OCI-LY7 (cell line): ENCODE measurements at regions not wholly inside any gene's neighbourhood (a gene's known extent, or its start where the extent isn't known, plus 50 kb on each side); places are given as distances from the start of the nearest gene placed in this dataset.

Experiments used
- BruUV-seq: library from RNA; stranded (reverse); fragments of 400-500 nt; replicated peaks from 2 replicates; lab custom pipeline; 2021; lab: Mats Ljungman, UMichigan
- CTCF ChIA-PET: fragments of 300-600 bp; sonication (Branson Sonifier 250); formaldehyde crosslinking; loops from one replicate; lab custom pipeline; 2022; ENCODE audit warnings: antibody characterized with exemption; ENCODE audit not compliant: unreplicated experiment; lab: Charles Lee
- POLR2A ChIA-PET: fragments of 300-600 bp; sonication (Branson Sonifier 250); formaldehyde crosslinking; loops from one replicate; lab custom pipeline; 2022; ENCODE audit warnings: antibody characterized with exemption; lab: Charles Lee
- DNase-seq: peaks from one replicate; pipeline ENCODE4 v3.0.0-alpha.2; 2015; ENCODE audit warnings: low spot score
- H2AFZ ChIP-seq: fragments of 200-600 bp; sonication (generic), shearing (Covaris generic); 2 replicates; pipeline ENCODE4 v1.6.1; 2014; ENCODE audit warnings: mild to moderate bottlenecking, antibody characterized with exemption, low read length, moderate library complexity
- H3K27ac ChIP-seq: fragments of 200-600 bp; sonication (generic); 2 replicates; pipeline ENCODE4 v1.5.1; 2014; ENCODE audit warnings: mixed run types, low read depth, mild to moderate bottlenecking, moderate library complexity, low read length, inconsistent platforms; ENCODE audit not compliant: poor library complexity, severe bottlenecking
- H3K36me3 ChIP-seq: fragments of 200-600 bp; sonication (generic); 2 replicates; pipeline ENCODE4 v1.6.1; 2014; ENCODE audit warnings: mild to moderate bottlenecking, antibody characterized with exemption, low read length, moderate library complexity, mixed read lengths; ENCODE audit not compliant: insufficient read depth
- H3K4me1 ChIP-seq: fragments of 200-600 bp; sonication (generic); 2 replicates; pipeline ENCODE4 v1.5.1; 2014; ENCODE audit warnings: mild to moderate bottlenecking, low read length; ENCODE audit not compliant: insufficient read depth, poor library complexity, severe bottlenecking
- H3K4me2 ChIP-seq: fragments of 200-600 bp; sonication (generic); 2 replicates; pipeline ENCODE4 v1.6.1; 2014; ENCODE audit warnings: mild to moderate bottlenecking, low read length
- H3K4me3 ChIP-seq: fragments of 200-600 bp; sonication (generic); 2 replicates; pipeline ENCODE4 v1.5.1; 2014; ENCODE audit warnings: mild to moderate bottlenecking, low read depth, low read length; ENCODE audit not compliant: poor library complexity, severe bottlenecking
- H3K79me2 ChIP-seq: fragments of 200-600 bp; sonication (generic); 2 replicates; pipeline ENCODE4 v1.6.1; 2016; ENCODE audit warnings: low read depth, mild to moderate bottlenecking, low read length, moderate library complexity, mixed read lengths; ENCODE audit not compliant: insufficient read depth
- H3K9me2 ChIP-seq: fragments of 200-600 bp; sonication (generic); 2 replicates; pipeline ENCODE4 v1.6.1; 2016; ENCODE audit warnings: mild to moderate bottlenecking, low read length, mixed read lengths; ENCODE audit not compliant: insufficient read depth
- H3K9me3 ChIP-seq: fragments of 200-600 bp; sonication (generic); 2 replicates; pipeline ENCODE4 v1.6.1; 2014; ENCODE audit warnings: mild to moderate bottlenecking, mixed run types, low read length, mixed read lengths
- H4K20me1 ChIP-seq: fragments of 200-600 bp; sonication (generic); 2 replicates; pipeline ENCODE4 v1.6.1; 2014; ENCODE audit warnings: mild to moderate bottlenecking, antibody characterized with exemption, low read length, moderate library complexity, mixed read lengths; ENCODE audit not compliant: insufficient read depth
- CTCF ChIP-seq: fragments of 200-600 bp; sonication (generic); conservative IDR thresholded peaks from 2 replicates; pipeline ENCODE4 v1.5.1; 2014; ENCODE audit warnings: mild to moderate bottlenecking, antibody characterized with exemption, low read length, moderate library complexity, mixed read lengths
- EZH2phosphoT487 ChIP-seq: fragments of 200-600 bp; sonication (generic); IDR thresholded peaks from 2 replicates; pipeline ENCODE4 v1.6.1; 2018; ENCODE audit warnings: low read depth, borderline replicate concordance, mild to moderate bottlenecking, mixed run types, antibody characterized with exemption, low read length, moderate library complexity, mixed read lengths
- intact Hi-C: fragments of 100-400 bp; cut with micrococcal nuclease; formaldehyde crosslinking; loops from one replicate; pipeline ENCODE4 v1.10.0; 2022; ENCODE audit not compliant: unreplicated experiment

GRCh38 chr7:93778384-93778783, 112.2 kb downstream of the TFPI2 start:
- no peaks in the 10 kb centered on the region for H3K9me3 ChIP-seq
- H3K4me1 ChIP-seq: no peaks in the 10 kb centered on the region
- DNase-seq: no peak
- ChIA-PET POLR2A (no interaction called here), CTCF (no interaction called here)
- H3K4me3 ChIP-seq: no peak overlapping the region
- BruUV-seq: no TSS peak
- H2AFZ ChIP-seq: no peak overlapping the region
- no peak for TF ChIP-seq EZH2phosphoT487
- no peak for TF ChIP-seq CTCF
- no peaks in the 10 kb centered on the region; the same call in 1 of the 2 replicates for H4K20me1 ChIP-seq
- no peaks in the 10 kb centered on the region for H3K9me2 ChIP-seq
- H3K36me3 ChIP-seq: no peaks in the 10 kb centered on the region
- no peaks in the 10 kb centered on the region for H3K79me2 ChIP-seq
- no peak overlapping the region for H3K27ac ChIP-seq
- intact Hi-C loops: no loop called here
- no peak overlapping the region for H3K4me2 ChIP-seq

GRCh38 chr7:93773446-93773845, 117.1 kb downstream of the TFPI2 start:
- H3K27ac ChIP-seq: no peak overlapping the region
- DNase-seq: no peak
- no peak overlapping the region for H3K4me2 ChIP-seq
- BruUV-seq: no TSS peak
- no peaks in the 10 kb centered on the region for H3K9me3 ChIP-seq
- intact Hi-C loops: no loop called here
- no peak overlapping the region for H2AFZ ChIP-seq
- H3K79me2 ChIP-seq: no peaks in the 10 kb centered on the region
- no peak overlapping the region for H3K4me3 ChIP-seq
- no peaks in the 10 kb centered on the region for H3K4me1 ChIP-seq
- TF ChIP-seq EZH2phosphoT487 (no peak), CTCF (no peak)
- ChIA-PET CTCF (no interaction called here), POLR2A (interaction anchor here (0.6 kb wide), 1 partner anchor 9 kb away, joined by 3 read pairs; no protein-coding TSS in a partner anchor)
- H4K20me1 ChIP-seq: no peaks in the 10 kb centered on the region
- H3K9me2 ChIP-seq: no peaks in the 10 kb centered on the region
- H3K36me3 ChIP-seq: no peaks in the 10 kb centered on the region

- Histone ChIP-seq H2AFZ (no peak overlapping the region), H3K79me2 (no peaks in the 10 kb centered on the region), H3K4me3 (no peak overlapping the region), H4K20me1 (no peaks in the 10 kb centered on the region), H3K4me2 (no peak overlapping the region), H3K9me3 (no peaks in the 10 kb centered on the region), H3K9me2 (no peaks in the 10 kb centered on the region), H3K36me3 (no peaks in the 10 kb centered on the region), H3K4me1 (no peaks in the 10 kb centered on the region), H3K27ac (no peak overlapping the region)
- POLR2A ChIA-PET: no interaction called here
- CTCF ChIA-PET: no interaction called here
- DNase-seq: no peak
- BruUV-seq: no TSS peak
- intact Hi-C loops: no loop called here
- TF ChIP-seq CTCF (no peak), EZH2phosphoT487 (no peak)
These were observed 125.1 kb downstream of the TFPI2 start for GRCh38 chr7:93765475-93765874.
